ENCODE measurements at regions not wholly inside any gene's neighbourhood (a gene's known extent, or its start where the extent isn't known, plus 50 kb on each side); places are given as distances from the start of the nearest gene placed in this dataset.

DNA sequence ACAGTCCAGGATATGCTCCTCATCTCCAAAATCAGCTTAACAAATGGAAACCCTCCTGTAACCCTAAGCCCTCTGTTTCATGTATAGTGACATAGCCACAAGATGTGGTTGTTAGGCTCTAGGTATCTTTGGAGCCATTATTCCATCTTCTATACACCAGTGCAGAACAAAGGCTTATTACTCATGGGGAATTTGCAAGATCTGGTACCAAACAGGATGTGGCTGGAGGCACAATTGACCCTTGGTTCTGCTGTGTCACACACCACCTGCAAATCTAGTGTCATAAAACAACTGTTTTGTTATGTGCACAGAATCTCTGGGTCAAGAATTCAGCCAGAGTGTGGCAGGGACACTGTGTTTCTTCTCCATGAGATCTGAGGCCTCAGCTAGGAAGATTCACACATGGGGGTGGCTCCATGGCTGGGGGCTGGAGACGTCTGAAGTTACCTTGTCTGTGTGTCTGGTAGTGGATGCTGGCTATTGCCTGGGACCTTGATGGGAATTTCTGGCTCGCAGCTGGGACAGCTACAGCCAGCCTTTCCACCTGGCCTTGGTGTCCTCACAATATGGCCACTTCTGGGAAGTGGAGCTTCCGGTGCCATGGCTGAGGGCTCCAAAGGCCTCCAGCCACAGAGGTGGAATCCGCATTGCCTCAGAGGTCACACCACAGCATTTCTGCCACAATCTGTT lies 369.9 kb downstream of the CDH26 start:
- H3K27ac Mint-ChIP-seq (ENCODE audit: unreplicated experiment): no peak overlapping the region

GRCh38 chr20:60330461-60330860 lies 372.2 kb downstream of the CDH26 start:
- no peaks in the 10 kb centered on the region for H3K27me3 Mint-ChIP-seq (ENCODE audit: unreplicated experiment)
- no peak overlapping the region for H3K27ac Mint-ChIP-seq (ENCODE audit: unreplicated experiment)
- no peaks in the 10 kb centered on the region for H3K36me3 Mint-ChIP-seq (ENCODE audit: unreplicated experiment)
- TF ChIP-seq CTCF (IDR thresholded peaks at IDR 0.05; ENCODE audit: partially characterized antibody, unreplicated experiment): no peak
- no peak overlapping the region for H3K4me3 Mint-ChIP-seq (ENCODE audit: unreplicated experiment)
- H3K9me3 Mint-ChIP-seq (ENCODE audit: unreplicated experiment): no peaks in the 10 kb centered on the region
- H3K4me1 Mint-ChIP-seq (ENCODE audit: low read depth, unreplicated experiment): no peaks in the 10 kb centered on the region
- DNase-seq: no peak

More for the DNA sequence above, 369.9 kb downstream of the CDH26 start:
- H3K4me1 Mint-ChIP-seq (ENCODE audit: low read depth, unreplicated experiment): no peaks in the 10 kb centered on the region
- no peaks in the 10 kb centered on the region for H3K9me3 Mint-ChIP-seq (ENCODE audit: unreplicated experiment)
- peaks cover 4% of the 10 kb centered on the region for H3K36me3 Mint-ChIP-seq (ENCODE audit: unreplicated experiment)
- no peak for TF ChIP-seq CTCF (IDR thresholded peaks at IDR 0.05; ENCODE audit: partially characterized antibody, unreplicated experiment)
- H3K4me3 Mint-ChIP-seq (ENCODE audit: unreplicated experiment): no peak overlapping the region
- no peaks in the 10 kb centered on the region for H3K27me3 Mint-ChIP-seq (ENCODE audit: unreplicated experiment)
- no peak for DNase-seq

DNA sequence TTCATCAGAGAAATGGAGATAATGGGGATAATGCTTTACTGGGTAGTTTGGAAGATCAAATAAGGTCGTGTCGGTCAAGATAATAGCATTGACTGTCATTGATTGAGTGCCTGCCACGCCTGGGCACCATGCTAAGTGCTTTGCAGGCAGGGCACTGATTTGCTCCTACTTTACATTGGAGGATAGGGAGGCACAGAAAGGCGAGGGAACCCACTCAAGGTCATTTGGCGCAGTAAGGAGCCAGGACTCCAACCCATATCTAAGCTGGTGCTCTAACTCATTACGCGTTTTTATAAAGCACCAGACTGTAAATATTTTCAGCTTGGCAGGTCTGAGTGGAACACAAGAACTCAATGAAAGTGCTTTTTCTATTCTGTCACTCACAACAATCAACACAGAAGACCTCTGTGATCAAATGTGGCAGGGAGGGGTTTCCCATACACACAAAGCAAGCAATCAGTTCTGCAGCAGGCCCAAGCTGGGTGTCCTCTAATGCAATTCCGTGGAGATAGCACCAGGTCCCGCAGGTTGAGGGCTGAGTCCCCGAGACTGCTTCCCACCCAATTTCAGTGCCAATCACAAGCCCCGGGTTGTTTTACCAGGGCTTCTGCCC lies 373.6 kb downstream of the CDH26 start:
- no peak for TF ChIP-seq CTCF (IDR thresholded peaks at IDR 0.05; ENCODE audit: partially characterized antibody, unreplicated experiment)
- Mint-ChIP-seq H3K27ac (ENCODE audit: unreplicated experiment) (no peak overlapping the region), H3K36me3 (ENCODE audit: unreplicated experiment) (no peaks in the 10 kb centered on the region), H3K9me3 (ENCODE audit: unreplicated experiment) (no peaks in the 10 kb centered on the region), H3K4me1 (ENCODE audit: low read depth, unreplicated experiment) (no peaks in the 10 kb centered on the region), H3K4me3 (ENCODE audit: unreplicated experiment) (no peak overlapping the region), H3K27me3 (ENCODE audit: unreplicated experiment) (no peaks in the 10 kb centered on the region)
- no peak for DNase-seq

GRCh38 chr20:60332523-60332922 lies 374.3 kb downstream of the CDH26 start:
- Mint-ChIP-seq H3K27ac (ENCODE audit: unreplicated experiment) (no peak overlapping the region), H3K4me1 (ENCODE audit: low read depth, unreplicated experiment) (no peaks in the 10 kb centered on the region), H3K4me3 (ENCODE audit: unreplicated experiment) (no peak overlapping the region), H3K9me3 (ENCODE audit: unreplicated experiment) (no peaks in the 10 kb centered on the region), H3K36me3 (ENCODE audit: unreplicated experiment) (no peaks in the 10 kb centered on the region), H3K27me3 (ENCODE audit: unreplicated experiment) (no peaks in the 10 kb centered on the region)
- no peak for DNase-seq
- no peak for TF ChIP-seq CTCF (IDR thresholded peaks at IDR 0.05; ENCODE audit: partially characterized antibody, unreplicated experiment)

GRCh38 chr20:60334911-60335310 lies 376.7 kb downstream of the CDH26 start:
- H3K27me3 Mint-ChIP-seq (ENCODE audit: unreplicated experiment): peaks cover 2% of the 10 kb centered on the region
- peaks cover 5% of the 10 kb centered on the region for H3K36me3 Mint-ChIP-seq (ENCODE audit: unreplicated experiment)
- H3K27ac Mint-ChIP-seq (ENCODE audit: unreplicated experiment): no peak overlapping the region
- TF ChIP-seq CTCF (IDR thresholded peaks at IDR 0.05; ENCODE audit: partially characterized antibody, unreplicated experiment): no peak
- H3K9me3 Mint-ChIP-seq (ENCODE audit: unreplicated experiment): no peaks in the 10 kb centered on the region
- peaks cover 11% of the 10 kb centered on the region for H3K4me1 Mint-ChIP-seq (ENCODE audit: low read depth, unreplicated experiment)
- DNase-seq: no peak
- H3K4me3 Mint-ChIP-seq (ENCODE audit: unreplicated experiment): no peak overlapping the region
